HUDEP-2 (cell line): ENCODE measurements at regions not wholly inside any gene's neighbourhood (a gene's known extent, or its start where the extent isn't known, plus 50 kb on each side); places are given as distances from the start of the nearest gene placed in this dataset.

ENCODE experiments used
- DNase-seq, 76 experiments: peaks; one replicate each; lab custom pipeline; 2025; ENCODE audit not compliant: unreplicated experiment in 76 of 76; lab: John Stamatoyannopoulos, UW

DNA sequence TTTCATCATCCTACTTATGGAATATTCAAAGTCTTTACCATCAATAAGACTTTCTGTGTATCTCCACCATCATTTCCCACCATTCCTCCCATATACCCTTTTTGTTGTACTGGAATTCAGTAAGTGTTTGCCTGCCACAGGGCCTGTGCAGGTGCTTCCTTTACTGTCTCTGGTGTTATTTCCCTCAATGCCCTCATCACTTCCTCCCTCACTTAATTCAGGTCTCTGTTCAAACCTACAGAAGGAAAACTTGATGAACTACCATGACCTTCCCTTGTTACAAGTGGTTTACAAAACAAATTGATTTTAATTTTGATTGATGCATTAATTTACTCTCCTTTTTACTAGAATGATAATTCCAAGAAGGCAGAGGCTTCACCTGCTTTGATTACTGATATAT, 159.5 kb upstream of the FAT4 start:
- DNase-seq, result no peak

DNA sequence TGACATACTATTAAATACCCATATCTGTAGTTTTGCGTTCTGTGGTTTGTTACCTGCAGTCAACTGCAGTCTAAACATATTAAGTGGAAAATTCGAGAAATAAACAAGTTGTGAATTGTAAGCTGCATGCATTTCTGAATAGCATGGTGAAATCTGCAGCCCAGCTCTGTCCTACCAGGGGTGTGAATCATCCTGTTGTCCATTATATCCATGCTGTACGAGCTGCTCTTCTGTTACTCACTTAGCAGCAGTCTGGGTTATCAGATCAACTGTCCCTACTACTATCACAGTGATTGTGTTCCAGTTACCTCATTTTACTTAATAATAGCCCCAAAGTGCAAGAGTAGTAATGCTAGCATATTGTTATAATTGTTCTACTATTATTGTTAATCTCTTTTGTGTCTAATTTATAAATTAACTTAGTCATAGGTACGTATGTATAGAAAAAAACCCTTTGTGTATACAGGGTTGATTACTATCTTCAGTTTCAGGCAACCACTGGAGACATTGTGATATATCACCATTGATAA, 173.7 kb upstream of the FAT4 start:
- DNase-seq, result no peak

DNA sequence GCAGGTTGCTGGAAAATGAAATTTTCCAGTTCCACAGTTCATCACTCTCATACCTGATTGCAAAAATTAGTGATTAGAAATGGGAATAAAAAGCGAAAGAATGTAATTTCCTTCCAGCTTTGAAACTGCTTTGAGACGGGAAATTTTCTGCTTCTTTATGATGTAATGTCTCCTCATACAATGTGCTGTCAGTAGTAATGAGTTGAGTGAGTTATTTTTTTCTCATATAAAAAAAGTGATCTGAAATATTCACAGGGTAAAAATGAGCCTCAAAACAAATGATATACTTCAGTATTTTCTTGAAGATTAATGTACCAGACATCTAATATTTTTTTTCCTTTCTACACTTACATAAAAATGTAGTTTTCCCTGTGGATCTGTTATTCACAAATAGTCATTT, 179.1 kb upstream of the FAT4 start:
- no peak for DNase-seq

GRCh38 chr4:125132729-125133128, 182.0 kb upstream of the FAT4 start:
- DNase-seq, result no peak

- DNase-seq, result no peak
These were observed 182.7 kb upstream of the FAT4 start for GRCh38 chr4:125131891-125132680.

DNA sequence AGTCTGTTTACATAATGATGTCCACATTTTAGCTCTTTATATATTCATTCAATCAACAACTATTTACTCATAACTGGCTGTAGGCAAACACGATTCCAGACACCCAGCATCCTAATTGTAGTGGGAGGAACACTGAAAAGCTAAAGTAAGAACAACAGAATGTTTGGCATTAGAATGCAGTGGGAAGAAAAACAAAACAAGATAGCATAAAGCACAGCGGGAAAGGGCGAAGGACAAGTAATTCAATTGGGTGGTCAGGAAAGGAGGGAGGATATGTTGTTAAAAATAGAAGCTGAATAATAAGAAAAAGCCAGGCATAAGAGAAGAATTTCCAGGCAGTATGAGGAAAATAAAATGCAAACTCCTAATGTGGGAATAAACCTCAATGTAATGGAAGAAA, 189.5 kb upstream of the FAT4 start:
- no peak for DNase-seq

GRCh38 chr4:125123570-125124109, 191.1 kb upstream of the FAT4 start:
- no peak for DNase-seq

DNA sequence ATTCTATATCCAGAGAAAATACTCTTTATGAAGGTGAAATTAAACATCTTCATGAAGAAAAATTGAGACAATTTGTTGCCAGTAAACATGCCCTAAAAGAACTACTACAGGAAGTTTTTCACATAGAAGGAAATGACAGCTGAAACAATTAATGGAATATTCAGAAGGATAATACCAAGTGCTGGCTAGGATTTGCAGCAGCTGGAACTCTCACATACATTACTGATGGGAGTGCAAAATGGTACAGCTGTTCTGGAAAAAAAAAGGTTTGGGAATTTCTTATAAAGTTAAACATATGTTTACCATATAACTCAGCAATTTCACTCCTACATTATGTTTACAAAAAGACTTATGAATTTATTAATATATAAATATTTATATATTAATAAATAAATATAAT, 193.2 kb upstream of the FAT4 start:
- DNase-seq, result no peak

DNA sequence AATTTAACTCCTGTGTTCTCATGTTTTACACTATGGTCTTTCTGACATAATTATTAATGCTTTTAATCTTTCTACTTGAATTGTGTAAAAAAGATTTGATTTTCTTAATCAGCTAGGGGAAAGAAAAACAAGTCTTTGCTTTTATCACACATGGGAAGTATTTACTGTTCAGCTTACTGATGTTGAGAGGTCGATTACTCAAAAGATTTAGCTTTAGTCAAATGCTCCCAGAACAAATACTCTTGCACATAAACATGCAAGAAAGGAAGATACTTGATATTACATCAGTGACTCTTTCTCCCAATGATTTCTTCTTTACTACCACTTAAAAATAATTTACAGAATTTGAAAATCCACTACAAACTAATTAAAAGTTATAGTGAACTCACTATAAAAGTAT, 198.3 kb upstream of the FAT4 start:
- no peak for DNase-seq

GRCh38 chr4:125115941-125116340, 198.8 kb upstream of the FAT4 start:
- no peak for DNase-seq

DNA sequence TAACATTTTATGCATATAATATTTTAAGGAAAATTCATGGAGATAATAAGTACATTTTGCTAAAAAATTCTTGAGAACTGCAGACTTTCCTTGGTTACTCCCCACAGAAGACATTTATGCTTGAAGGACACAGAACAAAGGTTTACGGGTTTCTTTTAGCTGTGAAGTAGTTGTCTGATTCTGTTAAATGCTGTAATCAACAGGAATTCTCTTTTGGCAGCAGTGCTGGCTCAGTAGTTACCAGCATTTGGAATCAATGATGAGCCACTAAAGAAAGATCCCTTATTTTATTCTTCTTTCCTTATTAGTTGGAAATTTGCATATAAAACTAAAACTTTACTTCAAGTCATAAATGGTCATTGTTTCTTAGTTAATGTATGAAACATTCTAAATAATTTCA, 199.3 kb upstream of the FAT4 start:
- no peak for DNase-seq

DNA sequence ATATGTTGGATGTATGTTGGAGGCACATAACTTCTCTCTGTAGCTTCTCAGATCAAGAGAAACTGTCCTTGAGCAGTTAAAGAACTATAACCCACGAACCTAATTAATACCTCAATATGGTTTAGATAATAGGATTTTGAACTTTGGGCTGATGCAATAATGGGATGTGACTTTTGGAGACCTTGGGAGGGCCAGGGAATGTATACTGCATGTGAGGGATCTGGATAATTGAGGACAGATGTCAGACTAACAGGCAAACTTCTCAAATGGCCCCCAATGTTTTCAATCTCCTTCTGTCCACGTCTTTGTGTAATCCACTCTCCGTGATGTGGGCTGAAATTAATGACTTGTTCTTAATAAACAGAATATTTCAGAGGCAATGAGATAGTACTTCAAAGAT, 202.2 kb upstream of the FAT4 start:
- DNase-seq, result no peak

DNA sequence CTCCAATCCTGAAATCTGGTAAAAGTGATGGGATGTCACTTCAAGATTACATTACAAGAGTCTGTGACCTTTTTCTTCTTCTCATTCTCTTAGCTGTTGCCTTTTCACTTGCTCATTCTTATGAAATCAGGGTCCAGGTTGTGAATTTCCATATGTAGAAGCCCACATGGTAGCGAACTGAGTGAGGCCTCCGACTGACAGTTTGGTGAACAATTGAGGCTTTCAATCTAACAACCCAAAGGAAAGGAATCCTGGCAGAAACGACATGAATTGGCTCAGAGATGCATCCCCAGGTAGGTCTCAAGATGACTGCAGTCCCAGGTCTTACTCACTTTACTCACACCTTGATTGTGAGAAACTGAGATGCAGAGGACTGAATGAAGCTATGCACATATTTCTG, 203.4 kb upstream of the FAT4 start:
- no peak for DNase-seq

- no peak for DNase-seq
These were observed 209.2 kb upstream of the FAT4 start for GRCh38 chr4:125105561-125105960.

GRCh38 chr4:125104616-125105015, 210.1 kb upstream of the FAT4 start:
- no peak for DNase-seq

DNA sequence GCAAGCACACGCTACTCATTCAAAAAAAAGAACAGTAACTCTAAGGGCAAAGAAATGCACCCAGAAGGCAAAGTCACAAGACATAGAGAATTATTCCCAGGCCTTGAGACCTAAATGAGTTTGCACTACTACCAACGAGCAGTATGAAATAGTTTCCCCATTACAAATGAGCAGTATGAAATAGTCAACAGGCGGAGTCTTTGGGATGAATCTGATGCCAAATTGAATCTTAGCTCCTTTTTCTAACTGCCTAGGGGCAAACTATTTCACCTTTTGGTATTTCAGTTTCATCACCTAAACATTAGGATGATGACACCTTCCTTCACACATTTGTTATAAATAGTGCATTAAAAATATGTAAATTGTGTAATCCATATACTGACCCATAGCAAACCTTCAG, 213.0 kb upstream of the FAT4 start:
- no peak for DNase-seq

DNA sequence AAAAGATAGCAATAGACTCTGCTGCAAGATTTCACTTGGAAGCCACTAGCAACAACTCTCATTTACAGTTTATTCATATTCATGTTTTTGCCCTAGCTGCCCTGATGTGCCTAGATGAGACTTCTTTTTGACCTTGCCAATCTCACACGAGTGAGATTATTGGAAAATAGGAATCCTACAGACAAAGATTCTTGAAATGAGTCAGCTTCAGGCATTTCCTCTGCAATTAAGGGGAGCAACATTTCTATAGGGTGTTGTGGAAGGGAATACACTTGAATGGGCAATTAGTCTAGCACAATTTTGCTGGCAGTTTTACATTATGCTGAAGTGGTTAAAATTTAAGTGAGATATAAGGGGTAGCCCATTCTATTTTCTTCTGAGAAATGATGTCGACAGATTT, 217.0 kb upstream of the FAT4 start:
- no peak for DNase-seq

DNA sequence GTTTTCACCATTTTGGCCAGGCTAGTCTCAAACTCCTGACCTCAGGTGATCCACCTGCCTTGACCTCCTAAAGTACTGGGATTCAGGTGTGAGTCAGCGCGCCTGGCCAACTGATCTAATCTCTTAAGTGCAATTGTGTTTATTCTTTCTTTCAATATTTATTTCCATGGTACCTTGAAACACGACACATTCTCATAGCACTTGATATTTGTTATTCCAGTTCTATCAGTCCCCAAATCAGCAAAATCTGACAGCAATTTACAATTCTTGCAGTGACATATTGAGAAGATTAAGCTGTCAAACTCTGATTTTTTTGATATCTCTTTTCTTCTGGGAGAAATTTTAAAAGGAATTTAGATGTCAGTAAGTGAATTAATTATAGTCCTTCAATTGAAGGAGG, 218.1 kb upstream of the FAT4 start:
- DNase-seq, result no peak

GRCh38 chr4:125091541-125091940, 223.2 kb upstream of the FAT4 start:
- DNase-seq, result no peak

DNA sequence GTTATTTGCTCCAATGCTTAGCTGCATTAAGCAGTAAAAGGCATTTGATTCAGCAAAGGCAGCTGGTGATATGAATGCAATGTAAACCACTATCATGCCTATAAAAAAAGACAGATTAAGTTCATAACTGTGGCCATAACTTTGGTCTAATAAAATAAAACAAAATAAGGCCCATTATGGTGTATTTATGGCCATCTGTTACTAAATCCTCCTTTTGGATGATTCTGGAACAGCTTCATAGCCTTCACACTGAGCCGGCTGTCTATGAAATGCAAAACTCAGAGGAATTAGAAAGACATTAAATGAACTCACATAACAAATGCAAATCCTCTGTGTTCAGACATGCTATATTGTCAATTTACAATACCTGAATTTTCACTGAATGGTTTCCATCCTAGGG, 223.7 kb upstream of the FAT4 start:
- no peak for DNase-seq

- no peak for DNase-seq
These were observed 230.1 kb upstream of the FAT4 start for GRCh38 chr4:125084608-125085007.

- DNase-seq, result no peak
These were observed 231.9 kb upstream of the FAT4 start for GRCh38 chr4:125082729-125083417.
